Loucy (cell line): ENCODE measurements at regions not wholly inside any gene's neighbourhood (a gene's known extent, or its start where the extent isn't known, plus 50 kb on each side); places are given as distances from the start of the nearest gene placed in this dataset.

Source experiments
- EZH2phosphoT487 ChIP-seq: fragments of 200-600 bp; IDR thresholded peaks from 2 replicates; pipeline ENCODE4 v1.6.1; 2018; ENCODE audit warnings: antibody characterized with exemption, mild to moderate bottlenecking, moderate library complexity, borderline replicate concordance
- TF ChIP-seq, protein P1 (sequence below): fragments of 200-600 bp; sonication (generic); conservative IDR thresholded peaks from 2 replicates; pipeline ENCODE4 v1.5.1; 2014; ENCODE audit warnings: mild to moderate bottlenecking, antibody characterized with exemption, low read length

DNA sequence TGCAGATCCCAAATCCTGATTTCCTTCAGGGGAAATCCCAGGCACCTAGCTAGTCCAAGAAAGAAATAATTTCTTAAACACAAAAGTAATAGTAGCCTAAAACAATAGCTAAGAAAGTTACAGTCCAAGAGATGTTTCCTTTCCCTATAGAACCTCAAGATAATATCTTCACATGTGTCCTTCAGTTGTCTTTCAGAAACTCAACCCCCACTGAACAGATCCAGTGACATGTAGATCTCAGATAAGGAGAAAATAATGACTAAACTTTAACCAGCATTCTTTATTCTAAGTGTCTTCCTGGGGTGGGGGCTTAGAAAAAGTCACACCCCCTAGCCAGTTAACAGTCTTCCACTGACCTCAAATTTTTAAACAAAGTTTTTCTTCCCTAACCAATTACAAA lies 131.3 kb upstream of the ADRA1B start:
- TF ChIP-seq, protein P1, sequence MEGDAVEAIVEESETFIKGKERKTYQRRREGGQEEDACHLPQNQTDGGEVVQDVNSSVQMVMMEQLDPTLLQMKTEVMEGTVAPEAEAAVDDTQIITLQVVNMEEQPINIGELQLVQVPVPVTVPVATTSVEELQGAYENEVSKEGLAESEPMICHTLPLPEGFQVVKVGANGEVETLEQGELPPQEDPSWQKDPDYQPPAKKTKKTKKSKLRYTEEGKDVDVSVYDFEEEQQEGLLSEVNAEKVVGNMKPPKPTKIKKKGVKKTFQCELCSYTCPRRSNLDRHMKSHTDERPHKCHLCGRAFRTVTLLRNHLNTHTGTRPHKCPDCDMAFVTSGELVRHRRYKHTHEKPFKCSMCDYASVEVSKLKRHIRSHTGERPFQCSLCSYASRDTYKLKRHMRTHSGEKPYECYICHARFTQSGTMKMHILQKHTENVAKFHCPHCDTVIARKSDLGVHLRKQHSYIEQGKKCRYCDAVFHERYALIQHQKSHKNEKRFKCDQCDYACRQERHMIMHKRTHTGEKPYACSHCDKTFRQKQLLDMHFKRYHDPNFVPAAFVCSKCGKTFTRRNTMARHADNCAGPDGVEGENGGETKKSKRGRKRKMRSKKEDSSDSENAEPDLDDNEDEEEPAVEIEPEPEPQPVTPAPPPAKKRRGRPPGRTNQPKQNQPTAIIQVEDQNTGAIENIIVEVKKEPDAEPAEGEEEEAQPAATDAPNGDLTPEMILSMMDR = no peak
- no peak for TF ChIP-seq EZH2phosphoT487
